Body of pancreas (tissue), 4 donors: ENCODE measurements at regions not wholly inside any gene's neighbourhood (a gene's known extent, or its start where the extent isn't known, plus 50 kb on each side); places are given as distances from the start of the nearest gene placed in this dataset.

Source experiments
- ATAC-seq: fragments of 150-250 bp; one replicate; pipeline ENCODE4 v1.9.1; 2016
- DNase-seq, 4 donors: peaks; one replicate each; pipeline ENCODE4 v3.0.0-alpha.2; 2019
- H3K27ac ChIP-seq, 4 donors: fragments of 200-600 bp; sonication (generic); 1 replicate in 3 of 4; 2 replicates in 1 of 4; pipeline versions ENCODE4 v1.5.1 to v1.6.1; 2016 to 2019; ENCODE audit warnings: mild to moderate bottlenecking in 1 of 4, mixed read lengths in 1 of 4, moderate library complexity in 1 of 4
- H3K27me3 ChIP-seq, 2 donors: fragments of 200-600 bp; sonication (generic); one replicate each; pipeline ENCODE4 v1.6.0; 2016; ENCODE audit warnings: mild to moderate bottlenecking in 1 of 2
- H3K36me3 ChIP-seq, 2 donors: fragments of 200-600 bp; sonication (generic); replicated peaks in 1 of 2; 2 replicates each; pipeline ENCODE4 v1.5.1; 2016; ENCODE audit warnings: low read depth in 2 of 2; ENCODE audit not compliant: insufficient read depth in 1 of 2
- H3K4me1 ChIP-seq: fragments of 200-600 bp; sonication (generic); one replicate; pipeline ENCODE4 v1.6.0; 2016
- H3K4me3 ChIP-seq, 2 donors: fragments of 200-600 bp; sonication (generic); 1 replicate in 1 of 2; 2 replicates in 1 of 2; pipeline ENCODE4 v1.5.1; 2016 to 2019
- H3K9me3 ChIP-seq, 3 donors: fragments of 200-600 bp; sonication (generic); 1 replicate in 2 of 3; 2 replicates in 1 of 3; pipeline ENCODE4 v1.5.1; 2016
- POLR2A ChIP-seq, 3 donors: fragments of 450-650 bp; IDR thresholded peaks; one replicate each; pipeline ENCODE4 v1.6.1; 2016; ENCODE audit warnings: antibody characterized with exemption in 3 of 3, mild to moderate bottlenecking in 2 of 3
- WGBS, 2 donors: methylation state at CpG; one replicate each; pipeline ENCODE4 v1.1.5; 2017; 5-methylcytosine and 5-hydroxymethylcytosine counted together
- intact Hi-C: fragments of 100-400 bp; cut with DNase I; formaldehyde crosslinking; loops from one replicate; pipeline ENCODE4 v1.15.1; 2023
- TF ChIP-seq, protein P1 (sequence below), 7 experiments: fragments of 450-650 bp in 4 of 7; fragments of 200-600 bp in 3 of 7; sonication (generic) in 3 of 7; IDR thresholded peaks; one replicate each; pipeline ENCODE4 v1.5.1; 2016 to 2019; ENCODE audit warnings: antibody characterized with exemption in 7 of 7

DNA sequence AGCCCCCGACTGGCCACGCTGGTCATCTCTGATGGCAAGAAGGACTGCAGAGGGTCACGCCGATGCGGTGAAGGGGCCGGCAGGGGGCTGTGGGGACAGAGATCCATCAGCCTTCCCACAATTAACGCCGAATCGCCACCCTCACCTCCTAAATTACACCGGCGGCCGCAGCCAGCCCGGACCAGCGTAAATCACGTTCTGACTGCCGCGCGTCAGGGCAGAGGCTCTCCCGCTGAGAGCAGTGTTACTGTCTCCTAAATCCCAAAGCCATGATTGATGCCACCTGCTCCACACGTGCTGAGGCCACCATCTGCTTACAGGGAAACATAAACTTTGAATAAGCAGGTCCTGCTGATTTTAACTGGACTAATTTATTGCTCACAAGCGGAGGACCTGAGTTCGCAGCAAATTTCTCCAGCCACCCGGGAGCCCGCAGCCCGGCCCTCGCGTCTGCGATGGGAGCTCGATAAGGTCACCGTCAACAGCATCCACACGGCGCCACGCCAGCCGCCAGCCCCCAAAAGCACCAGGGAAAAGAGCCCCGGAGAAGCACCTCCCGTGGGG is 127.3 kb upstream of the NKX1-1 start:
- 55 to 65% methylated on average over 27 to 36 of the region's 36 CpGs for WGBS, 2 donors
- ATAC-seq (no peak), DNase-seq (no peak)
- H3K4me3 ChIP-seq: no peak overlapping the region
- H3K27me3 ChIP-seq: peaks cover 0 to 5% of the 10 kb centered on the region in 2 donors
- no peaks in the 10 kb centered on the region for H3K36me3 ChIP-seq
- no peak for TF ChIP-seq POLR2A (IDR thresholded peaks at IDR 0.05)
- TF ChIP-seq, protein P1, sequence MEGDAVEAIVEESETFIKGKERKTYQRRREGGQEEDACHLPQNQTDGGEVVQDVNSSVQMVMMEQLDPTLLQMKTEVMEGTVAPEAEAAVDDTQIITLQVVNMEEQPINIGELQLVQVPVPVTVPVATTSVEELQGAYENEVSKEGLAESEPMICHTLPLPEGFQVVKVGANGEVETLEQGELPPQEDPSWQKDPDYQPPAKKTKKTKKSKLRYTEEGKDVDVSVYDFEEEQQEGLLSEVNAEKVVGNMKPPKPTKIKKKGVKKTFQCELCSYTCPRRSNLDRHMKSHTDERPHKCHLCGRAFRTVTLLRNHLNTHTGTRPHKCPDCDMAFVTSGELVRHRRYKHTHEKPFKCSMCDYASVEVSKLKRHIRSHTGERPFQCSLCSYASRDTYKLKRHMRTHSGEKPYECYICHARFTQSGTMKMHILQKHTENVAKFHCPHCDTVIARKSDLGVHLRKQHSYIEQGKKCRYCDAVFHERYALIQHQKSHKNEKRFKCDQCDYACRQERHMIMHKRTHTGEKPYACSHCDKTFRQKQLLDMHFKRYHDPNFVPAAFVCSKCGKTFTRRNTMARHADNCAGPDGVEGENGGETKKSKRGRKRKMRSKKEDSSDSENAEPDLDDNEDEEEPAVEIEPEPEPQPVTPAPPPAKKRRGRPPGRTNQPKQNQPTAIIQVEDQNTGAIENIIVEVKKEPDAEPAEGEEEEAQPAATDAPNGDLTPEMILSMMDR (IDR thresholded peaks at IDR 0.05): no peak
- H3K27ac ChIP-seq: no peak overlapping the region
- no peaks in the 10 kb centered on the region for H3K4me1 ChIP-seq
- H3K9me3 ChIP-seq: no peaks in the 10 kb centered on the region
- intact Hi-C loops: no loop called here

DNA sequence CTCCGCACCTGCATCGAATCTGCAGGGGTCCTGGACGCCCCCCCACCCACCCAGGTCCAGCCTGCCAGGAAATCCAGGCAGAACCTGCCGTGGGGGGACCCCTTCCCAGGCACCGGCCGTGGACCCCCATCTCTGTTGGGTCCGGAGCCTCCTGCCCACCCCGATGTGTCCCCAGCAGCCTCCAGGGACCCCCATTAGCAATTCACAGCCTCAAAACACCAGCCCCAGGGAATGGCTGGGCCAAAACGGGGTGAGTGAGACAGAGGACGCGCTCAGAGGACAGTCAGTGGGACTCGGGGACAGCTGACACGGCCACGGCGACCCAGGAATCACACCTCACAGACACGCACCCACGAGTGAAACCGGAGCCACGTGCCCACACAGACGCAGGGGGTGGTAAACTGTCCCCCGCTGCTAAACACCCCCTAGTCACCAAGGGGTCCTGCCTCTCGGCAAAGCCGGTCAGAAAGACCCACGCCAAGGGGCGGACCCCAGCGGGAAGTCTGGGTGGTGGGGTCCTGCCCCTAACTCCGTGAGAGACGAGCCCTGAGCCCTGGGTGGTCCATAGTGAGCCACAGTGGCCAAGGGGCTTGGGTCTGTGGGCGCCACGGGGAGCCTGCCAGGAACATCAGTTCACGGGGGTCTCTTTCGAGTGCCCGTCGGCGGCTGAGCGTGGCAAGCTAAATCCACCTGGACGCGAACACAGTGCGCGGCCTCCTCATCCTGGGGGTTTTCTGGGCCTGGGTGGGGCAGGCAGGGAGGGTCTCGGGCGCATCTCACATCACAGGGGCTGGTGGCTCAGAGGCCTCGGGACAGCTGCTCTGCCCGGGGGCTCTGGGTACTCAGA is 126.5 kb upstream of the NKX1-1 start:
- no peaks in the 10 kb centered on the region for H3K36me3 ChIP-seq
- no peak overlapping the region for H3K27ac ChIP-seq
- TF ChIP-seq, protein P1 (IDR thresholded peaks at IDR 0.05): no peak
- no peak for TF ChIP-seq POLR2A (IDR thresholded peaks at IDR 0.05)
- H3K4me1 ChIP-seq: no peaks in the 10 kb centered on the region
- no peaks in the 10 kb centered on the region for H3K9me3 ChIP-seq
- intact Hi-C loops: no loop called here
- no peak for DNase-seq
- WGBS, 2 donors: 87% methylated on average over 42 of the region's 44 CpGs; no CpG with 5 or more reads in 1 of the 2 donors
- H3K4me3 ChIP-seq: no peak overlapping the region
- no peak for ATAC-seq
- H3K27me3 ChIP-seq: peaks cover 0 to 5% of the 10 kb centered on the region in 2 donors

DNA sequence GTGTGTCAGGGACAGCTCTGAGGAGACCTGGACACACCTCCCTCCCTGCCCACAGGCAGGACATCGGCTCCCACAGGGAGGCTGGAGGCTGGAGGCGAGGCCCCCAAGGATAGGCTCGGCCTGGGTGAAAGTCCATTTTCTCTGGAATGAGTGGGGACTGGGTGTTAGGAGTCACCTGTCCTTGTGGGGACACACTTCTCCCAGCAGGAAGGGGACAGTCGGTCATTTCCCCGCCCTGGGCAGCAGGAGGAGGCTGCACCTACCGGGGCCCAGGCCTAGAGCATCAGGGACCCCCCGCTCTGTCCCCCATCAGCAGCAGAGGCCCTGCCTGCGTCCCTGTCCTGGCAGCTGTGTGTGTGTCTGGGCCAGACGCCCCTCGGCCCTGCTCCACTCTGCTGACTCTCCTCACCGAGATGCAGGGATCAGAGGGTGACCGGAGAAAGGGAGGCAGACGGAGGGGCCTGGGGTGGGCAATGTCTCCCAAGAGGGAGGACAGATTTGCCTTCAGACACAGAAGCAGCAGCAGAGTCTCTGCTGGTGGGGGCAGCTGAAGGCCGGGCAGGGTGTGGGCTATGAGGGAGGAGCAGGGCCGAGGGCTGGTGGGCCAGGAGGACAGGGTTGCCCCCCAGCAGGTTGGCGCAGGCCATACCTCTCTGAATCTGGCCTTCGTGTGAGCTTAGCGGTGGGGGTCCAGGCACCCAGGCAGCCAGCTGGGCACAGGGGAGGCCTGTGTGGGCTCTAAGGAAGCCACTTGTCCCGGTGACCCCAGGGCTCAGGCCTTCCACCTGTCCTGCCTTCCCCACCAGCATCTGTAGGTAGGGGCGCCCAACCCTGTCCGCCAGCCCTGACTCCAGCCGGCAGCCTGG is 125.7 kb upstream of the NKX1-1 start:
- H3K36me3 ChIP-seq: no peaks in the 10 kb centered on the region
- DNase-seq (no peak), ATAC-seq (no peak)
- H3K9me3 ChIP-seq: no peaks in the 10 kb centered on the region
- TF ChIP-seq POLR2A (IDR thresholded peaks at IDR 0.05): no peak
- TF ChIP-seq, protein P1 (IDR thresholded peaks at IDR 0.05): no peak
- intact Hi-C loops: no loop called here
- H3K27me3 ChIP-seq: peaks cover 0 to 5% of the 10 kb centered on the region in 2 donors
- 75 to 82% methylated on average over 12 to 22 of the region's 22 CpGs for WGBS, 2 donors
- no peak overlapping the region for H3K4me3 ChIP-seq
- no peaks in the 10 kb centered on the region for H3K4me1 ChIP-seq
- H3K27ac ChIP-seq: no peak overlapping the region

- Histone ChIP-seq H3K4me3 (no peak overlapping the region), H3K4me1 (no peaks in the 10 kb centered on the region), H3K36me3 (no peaks in the 10 kb centered on the region), H3K27me3 (peaks cover 0 to 5% of the 10 kb centered on the region in 2 donors), H3K27ac (no peak overlapping the region), H3K9me3 (peaks cover 0 to 4% (median 0%) of the 10 kb centered on the region in 3 donors)
- TF ChIP-seq, protein P1 (IDR thresholded peaks at IDR 0.05): no peak
- no peak for TF ChIP-seq POLR2A (IDR thresholded peaks at IDR 0.05)
- 68 to 74% methylated on average over 13 of the region's 13 CpGs for WGBS, 2 donors
- DNase-seq (no peak), ATAC-seq (no peak)
- intact Hi-C loops: no loop called here
Measured at GRCh38 chr4:1530356-1530755, 124.1 kb upstream of the NKX1-1 start.
